SK-MEL-5 (cell line): ENCODE measurements at regions not wholly inside any gene's neighbourhood (a gene's known extent, or its start where the extent isn't known, plus 50 kb on each side); places are given as distances from the start of the nearest gene placed in this dataset.

ENCODE experiments used
- DNase-seq: peaks from one replicate; pipeline ENCODE4 v3.0.0-alpha.2; 2016; ENCODE audit warnings: low read depth, low spot score
- in situ Hi-C: cut with HindIII; loops from 2 replicates; pipeline ENCODE4 v1.10.0; 2016; ENCODE audit warnings: low sequenced_read_pairs, high pct_unique_total_duplicates, low pct_unique_long_range_greater_than_20kb

DNA sequence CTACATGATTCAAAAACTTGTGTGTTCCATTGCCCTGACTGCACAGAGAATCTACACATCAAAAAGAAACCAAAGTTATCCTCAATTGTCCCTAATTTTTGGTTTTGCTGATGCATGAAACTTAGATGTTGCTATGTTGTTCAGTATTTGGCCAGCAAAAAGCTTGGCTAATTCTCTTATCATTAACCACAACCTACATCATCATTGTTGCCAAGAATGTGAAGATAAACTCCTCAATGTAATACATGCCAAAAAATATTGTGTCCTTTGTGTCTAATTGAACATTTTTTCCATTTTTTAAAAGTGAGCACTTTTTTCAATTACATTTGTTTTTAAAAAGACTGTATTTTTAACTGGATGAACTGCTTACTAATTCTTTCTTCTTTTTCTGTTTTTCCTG, 268.0 kb upstream of the SEMA3D start:
- no peak for DNase-seq
- in situ Hi-C loops, result no loop called here

DNA sequence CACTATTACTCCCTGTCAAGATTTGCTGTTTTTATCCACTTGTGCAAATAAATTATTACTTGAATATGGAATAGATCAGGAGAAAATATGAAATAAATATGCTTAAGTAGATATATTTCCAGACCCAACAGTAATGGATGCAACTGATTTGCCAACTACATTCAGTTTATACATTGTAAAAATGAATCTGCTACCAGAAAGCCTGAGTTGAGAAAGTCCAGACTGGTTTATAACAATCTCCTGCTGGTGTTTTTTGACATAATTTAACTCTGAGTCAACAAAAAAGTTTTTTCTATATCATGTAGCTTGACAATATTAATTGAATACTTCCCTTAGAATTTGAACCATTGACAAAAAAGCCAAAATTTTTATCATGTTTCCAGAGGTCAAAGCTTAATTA, 265.8 kb upstream of the SEMA3D start:
- in situ Hi-C loops, result no loop called here
- no peak for DNase-seq

DNA sequence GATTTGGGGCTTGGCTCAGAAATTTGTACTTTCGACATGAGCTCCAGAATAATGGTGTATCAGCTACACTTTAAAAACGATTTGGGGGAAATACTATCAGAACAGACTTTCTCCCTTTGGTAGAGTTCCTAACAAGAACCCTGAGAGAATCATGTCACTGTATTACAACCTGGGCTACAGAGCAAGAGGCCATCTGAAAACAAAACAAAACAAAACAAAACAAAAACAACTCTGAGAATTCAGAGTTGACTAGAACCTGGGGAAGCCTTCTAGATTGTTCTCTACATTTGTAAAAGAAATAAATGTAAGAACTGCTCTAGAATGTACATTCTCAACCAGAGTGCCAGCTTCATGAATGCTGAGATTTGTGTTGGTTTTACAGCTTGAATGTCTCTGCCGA, 262.6 kb upstream of the SEMA3D start:
- in situ Hi-C loops, result no loop called here
- no peak for DNase-seq

DNA sequence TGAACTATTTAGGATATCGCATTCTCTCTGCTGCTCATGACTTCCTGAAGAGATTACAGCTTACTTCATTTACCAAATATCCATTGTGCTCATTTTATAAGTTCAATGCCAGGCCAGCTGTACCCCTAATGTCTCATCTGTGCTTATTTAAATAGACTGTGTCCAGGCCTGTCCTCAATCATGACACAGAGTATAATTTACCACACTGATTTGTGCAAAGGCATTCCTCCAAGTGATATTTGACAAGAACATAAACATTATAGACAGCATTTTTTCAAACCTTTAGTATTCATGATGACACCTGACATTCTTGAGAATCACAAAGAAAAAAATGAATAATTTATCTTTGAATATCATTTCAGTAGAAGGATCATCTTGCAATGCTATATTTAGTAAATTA, 260.1 kb upstream of the SEMA3D start:
- no peak for DNase-seq
- in situ Hi-C loops, result no loop called here

DNA sequence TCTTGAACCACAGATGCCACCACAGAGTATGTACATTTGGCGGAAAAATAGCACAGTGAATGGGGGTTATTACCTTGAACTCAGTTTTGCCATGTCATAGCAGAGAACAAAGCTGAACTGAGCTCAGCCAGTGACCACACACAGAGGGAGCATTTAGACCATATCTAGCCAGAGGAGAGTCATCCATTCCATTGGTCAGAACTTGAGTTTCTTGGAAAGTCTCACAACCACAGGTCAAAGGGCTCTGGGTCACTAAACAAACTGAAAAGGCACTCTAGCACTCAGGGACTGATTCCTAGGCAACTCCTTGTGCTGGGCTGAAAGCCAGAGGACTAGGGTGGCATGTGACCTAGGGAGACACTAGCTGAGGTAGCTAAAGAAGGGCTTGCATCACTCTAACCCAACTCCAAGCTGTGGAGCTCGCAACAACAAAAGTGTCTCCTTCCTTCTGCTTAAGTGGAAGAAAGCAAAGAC, 239.7 kb upstream of the SEMA3D start:
- peak; percentile 28 for DNase-seq
- in situ Hi-C loops, result no loop called here

DNA sequence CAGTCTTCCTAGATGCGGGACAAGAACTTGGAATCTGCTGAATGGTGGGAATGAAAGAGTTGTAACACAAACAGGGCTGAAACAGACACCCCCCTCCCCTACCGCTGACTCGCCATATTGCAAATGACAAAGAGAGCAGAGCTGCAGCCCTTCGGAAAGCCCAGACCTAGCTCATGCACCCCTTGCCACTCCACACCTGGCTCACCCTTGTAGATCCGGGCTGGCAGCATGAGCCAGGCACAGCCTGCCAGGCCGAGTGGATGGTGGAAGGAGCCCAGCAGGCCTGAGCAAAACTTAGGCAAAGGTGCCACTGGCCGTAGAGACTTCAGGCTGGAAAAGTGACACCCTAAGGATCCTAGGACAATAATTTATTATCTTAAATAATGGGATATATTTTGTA, 237.4 kb upstream of the SEMA3D start:
- no peak for DNase-seq
- in situ Hi-C loops, result no loop called here

DNA sequence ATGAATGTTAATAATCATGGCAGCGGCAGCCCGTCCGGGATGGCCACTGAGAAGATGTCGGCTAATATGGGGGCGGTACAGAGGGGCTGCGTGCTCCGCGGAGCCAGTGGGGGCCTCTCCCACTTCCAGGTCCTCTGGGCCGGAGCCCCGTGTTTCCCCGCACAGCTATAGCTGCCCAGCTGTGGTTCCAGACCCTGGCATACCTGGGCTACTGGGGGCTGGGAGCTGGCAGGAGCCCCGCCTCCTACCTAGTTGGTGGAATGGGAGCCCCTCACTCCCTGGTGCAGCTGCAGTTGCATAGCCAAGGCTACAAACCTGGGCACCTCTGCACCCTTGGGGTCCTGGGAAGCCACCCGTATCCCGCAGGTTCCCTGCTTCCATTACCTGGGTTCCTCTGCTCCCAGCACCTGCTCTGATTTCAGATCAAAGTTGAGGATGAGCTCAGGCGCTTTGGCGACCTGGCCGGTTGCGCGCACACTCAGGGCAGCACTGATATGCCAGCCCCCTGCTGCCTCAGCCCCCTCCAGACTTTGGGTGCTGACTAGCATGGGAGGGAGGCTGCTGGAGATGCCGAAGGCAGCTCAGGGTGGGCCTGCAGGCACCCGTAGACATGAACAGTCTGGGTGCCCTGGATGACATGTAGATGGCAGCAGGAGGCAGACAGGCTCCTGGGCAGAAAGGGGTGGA, 236.5 kb upstream of the SEMA3D start:
- in situ Hi-C loops, result no loop called here
- DNase-seq, result no peak

DNA sequence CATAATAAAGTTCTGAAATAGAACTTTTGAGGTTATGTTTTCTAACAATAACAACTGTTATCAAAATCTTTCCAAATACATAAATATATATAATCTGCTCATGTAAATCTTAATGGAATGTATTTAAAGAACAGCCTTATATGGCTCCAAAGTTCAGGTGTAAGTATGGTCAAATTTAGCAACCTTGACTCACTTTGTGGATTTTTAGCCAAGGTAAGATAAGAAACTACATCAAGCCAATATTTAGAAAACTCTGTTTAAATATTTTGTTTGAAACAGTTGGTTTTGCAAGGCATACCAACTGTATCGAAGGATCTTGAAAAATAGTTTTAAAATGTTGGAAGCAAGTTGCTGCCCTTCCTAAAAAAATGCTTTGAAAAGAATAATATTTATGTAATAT, 228.9 kb upstream of the SEMA3D start:
- no peak for DNase-seq
- in situ Hi-C loops, result no loop called here

DNA sequence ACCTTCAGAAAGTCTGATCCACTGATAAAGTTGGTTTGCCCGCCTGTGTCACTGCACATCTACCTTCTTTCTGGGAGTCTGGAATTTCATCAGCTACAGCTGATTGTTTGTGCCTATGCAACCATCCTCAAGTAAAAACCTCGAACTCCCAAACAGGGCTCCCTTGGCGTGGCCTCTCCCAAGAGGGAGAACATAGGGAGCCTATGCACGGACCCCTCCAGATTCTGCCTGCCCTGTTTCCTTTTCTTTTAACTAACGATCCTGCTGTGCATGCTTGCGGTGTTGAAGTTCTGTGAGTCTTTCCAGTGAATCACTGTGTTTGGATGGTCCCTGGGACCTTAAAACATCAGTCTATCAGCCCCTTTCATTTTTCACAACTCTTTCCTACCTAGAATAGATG, 226.9 kb upstream of the SEMA3D start:
- DNase-seq, result no peak
- in situ Hi-C loops, result no loop called here

DNA sequence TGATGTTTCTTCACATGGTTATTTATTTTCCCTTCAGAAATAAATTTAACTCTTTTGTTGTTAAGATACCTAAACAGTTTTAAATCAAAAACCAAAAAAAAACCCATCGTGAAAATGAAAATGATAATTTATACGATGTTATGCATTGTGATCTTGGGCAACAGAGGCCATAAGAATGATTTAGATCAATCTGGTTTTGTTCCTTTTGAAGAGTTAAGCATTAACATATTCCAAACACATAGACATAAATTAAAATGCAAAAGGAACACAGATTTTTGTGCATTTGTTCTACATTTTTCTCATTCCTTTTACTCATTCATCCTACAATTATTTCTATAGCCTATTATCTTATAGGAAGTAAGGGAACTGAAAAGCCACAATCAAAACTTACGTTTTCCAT, 226.1 kb upstream of the SEMA3D start:
- in situ Hi-C loops, result no loop called here

DNA sequence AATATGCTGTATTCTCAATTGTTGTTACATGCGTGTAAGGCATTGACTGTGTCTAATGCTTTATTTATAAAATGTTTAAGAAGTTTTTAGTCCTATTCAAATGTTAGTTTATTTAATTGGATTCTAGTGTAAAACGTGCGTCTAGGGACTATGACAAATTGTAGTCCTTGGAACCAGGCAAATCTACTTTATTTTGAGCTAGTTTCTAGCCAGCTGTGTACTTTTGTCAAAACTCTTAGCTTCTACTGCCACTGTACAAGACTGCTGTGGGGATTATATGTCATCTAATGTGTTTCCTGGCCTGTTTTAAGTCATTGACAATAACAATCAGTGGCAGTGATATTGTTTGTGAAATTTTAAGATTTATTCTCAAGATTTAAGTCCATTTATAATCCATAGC, 220.5 kb upstream of the SEMA3D start:
- DNase-seq, result no peak
- in situ Hi-C loops, result no loop called here

More for the DNA sequence above, 226.1 kb upstream of the SEMA3D start:
- no peak for DNase-seq

DNA sequence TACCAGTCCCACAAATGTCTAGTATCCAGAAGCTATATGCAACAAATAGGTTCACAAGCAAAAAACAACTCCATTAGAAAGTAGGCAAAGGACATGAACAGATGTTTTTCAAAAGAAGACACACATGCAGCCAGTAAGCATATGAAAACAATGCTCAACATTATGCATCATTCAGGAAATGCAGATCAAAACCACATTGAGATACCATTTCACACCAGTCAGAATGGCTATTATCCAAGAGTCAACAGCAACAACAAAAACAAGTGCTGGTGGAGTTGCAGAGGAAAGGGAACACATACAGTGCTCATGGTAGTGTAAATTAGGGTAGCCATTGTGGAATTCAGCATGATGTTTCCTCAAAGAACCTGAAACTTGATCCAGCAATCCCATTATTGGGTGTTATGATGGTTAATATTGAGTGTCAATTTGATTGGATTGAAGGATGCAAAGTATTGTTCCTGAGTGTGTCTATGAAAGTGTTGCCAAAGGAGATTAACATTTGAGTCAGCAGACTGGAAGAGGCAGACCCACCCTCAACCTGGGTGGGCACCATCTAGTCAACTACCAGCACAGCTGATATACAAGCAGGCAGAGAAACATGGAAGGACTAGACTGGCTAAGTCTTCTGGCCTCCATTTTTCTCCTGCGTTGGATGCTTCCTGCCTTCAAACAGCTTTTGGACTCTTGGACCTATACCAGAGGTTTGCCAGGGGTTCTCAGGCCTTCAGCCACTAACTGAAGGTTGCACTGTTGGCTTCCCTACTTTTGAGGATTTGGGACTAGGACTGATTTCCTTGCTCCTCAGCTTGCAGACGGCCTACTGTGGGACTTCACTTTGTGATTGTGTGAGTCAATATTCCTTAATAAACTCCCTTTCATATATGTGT, 218.4 kb upstream of the SEMA3D start:
- in situ Hi-C loops, result no loop called here

DNA sequence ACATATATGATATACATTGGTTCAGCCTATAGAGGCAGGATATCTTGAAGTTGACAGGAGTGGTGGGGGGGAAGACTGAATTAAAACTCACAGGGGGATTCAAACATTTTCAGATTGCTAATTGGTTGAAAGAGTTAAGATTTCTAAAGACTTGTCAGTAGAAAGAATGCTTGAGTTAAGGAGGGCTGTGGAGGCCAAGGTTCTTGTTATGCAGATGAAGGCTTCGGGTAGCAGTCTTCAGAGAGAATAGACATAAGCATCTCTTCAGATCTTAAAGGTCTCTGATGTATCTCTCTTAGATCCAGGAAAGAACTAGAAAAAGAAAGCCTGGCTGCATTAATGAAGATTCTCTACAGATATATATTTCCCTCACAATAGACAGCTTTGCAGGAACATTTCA, 209.8 kb upstream of the SEMA3D start:
- in situ Hi-C loops, result no loop called here

More for the DNA sequence above, 218.4 kb upstream of the SEMA3D start:
- DNase-seq, result no peak

DNA sequence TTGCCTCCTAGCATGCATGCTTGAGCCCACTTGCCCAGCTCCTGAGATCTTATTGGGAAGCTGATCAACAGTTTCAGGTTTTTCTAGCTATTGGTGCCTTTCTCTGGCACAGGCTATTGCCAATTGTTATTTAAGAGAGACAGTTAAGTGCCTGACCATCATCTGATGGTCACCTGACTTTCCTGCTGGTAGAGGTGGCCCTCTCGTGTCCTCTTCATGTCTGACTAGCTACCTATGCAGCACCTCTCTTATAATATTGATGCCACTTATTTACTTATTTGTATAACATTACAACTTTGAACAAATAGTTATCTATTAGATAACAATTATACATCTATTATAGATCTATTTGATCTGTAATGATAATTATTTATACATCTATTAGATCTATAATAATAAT, 205.9 kb upstream of the SEMA3D start:
- in situ Hi-C loops, result no loop called here
- DNase-seq, result peak; percentile 34

More for the DNA sequence above, 209.8 kb upstream of the SEMA3D start:
- DNase-seq, result no peak

DNA sequence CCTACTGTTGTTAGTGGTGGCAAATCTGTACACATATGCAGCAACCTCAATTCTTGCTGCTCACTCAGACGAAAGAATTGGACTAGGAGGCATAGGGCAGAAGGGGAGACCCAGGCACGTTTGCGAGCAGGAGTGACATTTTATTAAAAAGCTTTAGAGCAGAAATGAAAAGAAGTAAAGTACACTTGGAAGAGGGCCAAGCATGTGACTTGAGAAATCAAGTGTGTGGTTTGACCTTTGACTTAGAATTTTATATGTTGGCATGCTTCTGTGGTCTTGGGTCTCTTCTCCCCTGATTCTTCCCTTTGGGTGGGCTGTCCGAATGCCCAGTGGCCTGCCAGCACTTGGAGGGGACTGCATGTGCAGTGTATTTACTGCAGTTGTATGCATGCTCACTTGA, 205.5 kb upstream of the SEMA3D start:
- in situ Hi-C loops, result no loop called here
- DNase-seq, result peak; percentile 8

DNA sequence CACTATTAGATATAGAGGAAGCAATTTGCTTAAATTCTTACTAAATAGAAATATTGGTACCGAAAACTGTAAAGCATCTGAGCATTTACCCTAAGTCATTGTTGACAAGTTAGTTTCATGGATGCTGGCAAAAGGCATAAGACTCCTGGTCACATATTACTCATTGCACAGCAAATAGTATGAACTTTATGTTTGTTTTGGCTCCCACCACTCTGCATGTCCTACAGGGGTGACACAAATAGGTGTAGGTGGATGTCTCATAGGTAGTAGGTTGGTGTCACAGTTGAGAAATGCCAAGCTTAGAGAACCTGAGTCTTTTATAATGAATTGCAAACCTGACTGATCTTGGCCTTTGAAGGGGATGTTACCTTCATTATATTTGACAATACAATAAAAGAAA, 199.6 kb upstream of the SEMA3D start:
- in situ Hi-C loops, result no loop called here
- no peak for DNase-seq

DNA sequence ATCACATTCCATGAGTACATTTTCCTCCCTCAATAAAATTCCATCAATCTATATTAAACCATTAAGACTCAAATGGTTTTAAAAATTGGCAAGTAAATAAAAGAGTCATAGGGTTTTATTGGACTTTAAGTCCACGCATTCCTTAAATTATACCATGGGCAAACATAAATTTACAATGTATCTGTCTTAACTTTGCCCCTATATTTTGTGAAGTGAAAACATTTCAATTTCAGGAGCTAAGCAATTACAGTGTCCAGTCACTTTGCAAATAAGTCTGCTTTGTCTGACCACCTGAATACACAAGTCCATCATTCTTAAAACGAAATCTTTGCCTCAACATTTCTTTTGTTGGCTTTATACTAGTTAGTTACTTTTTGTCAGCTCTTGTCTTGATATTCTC, 197.5 kb upstream of the SEMA3D start:
- in situ Hi-C loops, result no loop called here
- DNase-seq, result no peak

DNA sequence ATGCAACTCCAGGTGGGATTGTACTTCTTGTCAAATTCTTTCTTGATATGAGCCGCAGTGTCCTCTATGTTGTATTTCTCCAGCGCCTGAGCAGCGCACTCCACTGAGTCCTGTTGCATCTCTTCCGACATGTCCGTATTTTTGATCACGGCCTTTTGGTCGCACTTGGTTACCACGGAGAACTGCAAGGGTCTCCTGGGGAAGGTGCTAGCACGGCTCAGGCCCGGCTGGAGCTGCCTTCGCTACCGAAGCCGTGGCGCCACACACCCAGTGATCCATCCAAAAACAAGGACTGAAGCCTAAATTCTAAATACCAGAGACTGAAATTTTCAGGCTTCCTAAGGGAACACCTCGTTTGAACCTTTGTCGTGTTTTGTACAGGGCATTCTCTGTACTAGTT, 194.4 kb upstream of the SEMA3D start:
- in situ Hi-C loops, result no loop called here
- DNase-seq, result no peak

DNA sequence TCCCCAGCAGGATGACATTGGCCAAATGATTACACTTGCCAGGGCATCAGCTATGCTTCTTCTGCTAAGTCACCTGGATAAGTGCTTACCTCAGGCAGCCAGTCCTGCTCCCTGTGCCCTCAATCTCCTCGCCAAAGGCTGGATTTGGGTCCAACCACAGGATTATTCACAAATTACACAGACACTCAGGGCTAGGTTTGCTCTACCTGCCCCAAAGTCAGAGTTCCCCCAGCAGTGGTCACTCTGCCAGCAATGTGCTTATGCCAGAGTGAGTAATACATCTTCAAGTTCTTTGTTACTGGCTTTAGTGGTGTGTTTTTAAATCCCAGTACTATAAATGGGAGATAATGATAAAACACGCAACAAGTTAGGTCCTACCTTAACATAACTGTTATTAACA, 189.7 kb upstream of the SEMA3D start:
- in situ Hi-C loops, result no loop called here
- no peak for DNase-seq
